OCI-LY7 (cell line): ENCODE measurements at regions not wholly inside any gene's neighbourhood (a gene's known extent, or its start where the extent isn't known, plus 50 kb on each side); places are given as distances from the start of the nearest gene placed in this dataset.

Source experiments
- EZH2phosphoT487 ChIP-seq: fragments of 200-600 bp; sonication (generic); IDR thresholded peaks from 2 replicates; pipeline ENCODE4 v1.6.1; 2018; ENCODE audit warnings: low read depth, borderline replicate concordance, mild to moderate bottlenecking, mixed run types, antibody characterized with exemption, low read length, moderate library complexity, mixed read lengths
- TF ChIP-seq, protein P1 (sequence below): fragments of 200-600 bp; sonication (generic); conservative IDR thresholded peaks from 2 replicates; pipeline ENCODE4 v1.5.1; 2014; ENCODE audit warnings: mild to moderate bottlenecking, antibody characterized with exemption, low read length, moderate library complexity, mixed read lengths

DNA sequence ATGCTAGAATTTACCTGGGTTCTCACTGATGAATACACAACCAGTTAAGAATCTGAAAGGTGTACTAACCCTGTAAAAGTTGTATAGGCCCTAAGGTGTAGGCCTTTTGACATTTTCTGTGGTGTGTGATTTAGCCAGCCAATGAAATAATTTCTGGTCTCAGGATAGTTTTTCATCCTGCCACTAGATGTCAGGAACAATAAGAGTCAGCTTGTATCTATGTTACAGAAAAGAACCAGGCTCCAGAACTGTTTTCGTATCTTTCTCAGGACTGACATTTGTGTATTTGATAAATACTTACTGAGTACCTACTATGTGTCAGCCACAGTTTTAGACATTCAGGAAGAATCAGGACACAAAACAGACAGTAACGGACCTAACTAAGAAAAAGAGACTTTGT, 673.6 kb upstream of the TENM3 start:
- TF ChIP-seq, protein P1, sequence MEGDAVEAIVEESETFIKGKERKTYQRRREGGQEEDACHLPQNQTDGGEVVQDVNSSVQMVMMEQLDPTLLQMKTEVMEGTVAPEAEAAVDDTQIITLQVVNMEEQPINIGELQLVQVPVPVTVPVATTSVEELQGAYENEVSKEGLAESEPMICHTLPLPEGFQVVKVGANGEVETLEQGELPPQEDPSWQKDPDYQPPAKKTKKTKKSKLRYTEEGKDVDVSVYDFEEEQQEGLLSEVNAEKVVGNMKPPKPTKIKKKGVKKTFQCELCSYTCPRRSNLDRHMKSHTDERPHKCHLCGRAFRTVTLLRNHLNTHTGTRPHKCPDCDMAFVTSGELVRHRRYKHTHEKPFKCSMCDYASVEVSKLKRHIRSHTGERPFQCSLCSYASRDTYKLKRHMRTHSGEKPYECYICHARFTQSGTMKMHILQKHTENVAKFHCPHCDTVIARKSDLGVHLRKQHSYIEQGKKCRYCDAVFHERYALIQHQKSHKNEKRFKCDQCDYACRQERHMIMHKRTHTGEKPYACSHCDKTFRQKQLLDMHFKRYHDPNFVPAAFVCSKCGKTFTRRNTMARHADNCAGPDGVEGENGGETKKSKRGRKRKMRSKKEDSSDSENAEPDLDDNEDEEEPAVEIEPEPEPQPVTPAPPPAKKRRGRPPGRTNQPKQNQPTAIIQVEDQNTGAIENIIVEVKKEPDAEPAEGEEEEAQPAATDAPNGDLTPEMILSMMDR: peak; percentile 76
- no peak for TF ChIP-seq EZH2phosphoT487
